HG03439 (cell line): ENCODE measurements at regions not wholly inside any gene's neighbourhood (a gene's known extent, or its start where the extent isn't known, plus 50 kb on each side); places are given as distances from the start of the nearest gene placed in this dataset.
"Not testable (repeated sequence)": the region's sequence is repeated elsewhere in the genome, so short reads cannot be mapped to it uniquely, and the experiment has no call there.

Experiments
- ATAC-seq: cut with Tn5 transposase; IDR thresholded peaks from one replicate; pipeline ENCODE4 v1.9.1; 2021; ENCODE audit warnings: mild to moderate bottlenecking, moderate library complexity; ENCODE audit not compliant: unreplicated experiment

GRCh38 chr4:188432328-188432727 lies 293.1 kb downstream of the TRIML1 start:
- ATAC-seq = no peak

GRCh38 chr4:188433741-188434315 lies 294.6 kb downstream of the TRIML1 start:
- ATAC-seq = no peak

GRCh38 chr4:188434643-188435042 lies 295.4 kb downstream of the TRIML1 start:
- no peak for ATAC-seq

- no peak for ATAC-seq
Measured at GRCh38 chr4:188435381-188435780, 296.1 kb downstream of the TRIML1 start.

- no peak for ATAC-seq
Measured at GRCh38 chr4:188437535-188437934, 298.3 kb downstream of the TRIML1 start.

GRCh38 chr4:188438391-188438824 lies 299.2 kb downstream of the TRIML1 start:
- not testable (repeated sequence) for ATAC-seq

- ATAC-seq = no peak
Measured at GRCh38 chr4:188439641-188440311, 300.5 kb downstream of the TRIML1 start.

GRCh38 chr4:188444500-188444899 lies 305.3 kb downstream of the TRIML1 start:
- no peak for ATAC-seq

GRCh38 chr4:188448996-188449395 lies 309.8 kb downstream of the TRIML1 start:
- ATAC-seq = not testable (repeated sequence)

- no peak for ATAC-seq
Measured at GRCh38 chr4:188450571-188450970, 311.3 kb downstream of the TRIML1 start.

- no peak for ATAC-seq
Measured at GRCh38 chr4:188452097-188452496, 312.9 kb downstream of the TRIML1 start.

- no peak for ATAC-seq
Measured at GRCh38 chr4:188454575-188454974, 315.3 kb downstream of the TRIML1 start.

GRCh38 chr4:188455062-188455752 lies 316.0 kb downstream of the TRIML1 start:
- ATAC-seq = no peak

- ATAC-seq = no peak
Measured at GRCh38 chr4:188459381-188459780, 320.1 kb downstream of the TRIML1 start.

- no peak for ATAC-seq
Measured at GRCh38 chr4:188463909-188464308, 324.7 kb downstream of the TRIML1 start.

- no peak for ATAC-seq
Measured at GRCh38 chr4:188466001-188466400, 326.8 kb downstream of the TRIML1 start.

- ATAC-seq = no peak
Measured at GRCh38 chr4:188484256-188484655, 345.0 kb downstream of the TRIML1 start.

- no peak for ATAC-seq
Measured at GRCh38 chr4:188485906-188486305, 346.7 kb downstream of the TRIML1 start.

GRCh38 chr4:188492886-188493285 lies 353.6 kb downstream of the TRIML1 start:
- no peak for ATAC-seq

- no peak for ATAC-seq
Measured at GRCh38 chr4:188495169-188495568, 355.9 kb downstream of the TRIML1 start.

- no peak for ATAC-seq
Measured at GRCh38 chr4:188511431-188511830, 372.2 kb downstream of the TRIML1 start.

- ATAC-seq = no peak
Measured at GRCh38 chr4:188532751-188533150, 393.5 kb downstream of the TRIML1 start.
